ENCODE measurements at regions not wholly inside any gene's neighbourhood (a gene's known extent, or its start where the extent isn't known, plus 50 kb on each side); places are given as distances from the start of the nearest gene placed in this dataset.

- no peak for DNase-seq
- Mint-ChIP-seq H3K36me3 (no peaks in the 10 kb centered on the region), H3K9me3 (peaks cover 0 to 6% (median 0%) of the 10 kb centered on the region in 7 donors), H3K27me3 (ENCODE audit: low read depth in 3 of 3) (peaks cover 0 to 2% (median 0%) of the 10 kb centered on the region in 3 donors), H3K4me1 (no peaks in the 10 kb centered on the region), H3K4me3 (no peak overlapping the region), H3K27ac (no peak overlapping the region)
- no peak overlapping the region for H3K27ac ChIP-seq (ENCODE audit: low read depth in 1 of 2, low read length in 2 of 2)
- H3K36me3 ChIP-seq (replicated peaks in 1 of 2; ENCODE audit: control insufficient read depth in 1 of 2, insufficient read depth in 2 of 2, low read length in 2 of 2): no peaks in the 10 kb centered on the region
- H3K4me1 ChIP-seq (ENCODE audit: control insufficient read depth in 1 of 2, insufficient read depth in 2 of 2, low read length in 2 of 2): no peaks in the 10 kb centered on the region
- WGBS (ENCODE audit: insufficient coverage): no CpG with 5 or more reads among the region's 2 CpGs
- no peaks in the 10 kb centered on the region for H3K27me3 ChIP-seq (ENCODE audit: control insufficient read depth in 2 of 2, insufficient read depth in 2 of 2, low read length in 2 of 2)
- no peak overlapping the region for H2AFZ ChIP-seq (ENCODE audit: insufficient read depth, low read depth, low read length, poor library complexity, severe bottlenecking)
- no peak for TF ChIP-seq CTCF (IDR thresholded peaks at IDR 0.05)
- H3K9me3 ChIP-seq (replicated peaks in 1 of 2; ENCODE audit: control insufficient read depth in 1 of 2, insufficient read depth in 1 of 2, low read length in 2 of 2): no peaks in the 10 kb centered on the region
- H3K9ac ChIP-seq (ENCODE audit: insufficient read depth, low read length, poor library complexity, severe bottlenecking): no peak overlapping the region
- H3K79me2 ChIP-seq (ENCODE audit: insufficient read depth, low read length): no peaks in the 10 kb centered on the region
- no peak overlapping the region for H3K4me3 ChIP-seq (replicated peaks in 1 of 3; ENCODE audit: low read depth in 2 of 3, low read length in 3 of 3)
- intact Hi-C loops (cut with micrococcal nuclease): no loop called here
- H4K20me1 ChIP-seq (ENCODE audit: insufficient read depth, low read length): no peaks in the 10 kb centered on the region
- H3K4me2 ChIP-seq (replicated peaks; ENCODE audit: extremely low read depth, low read length, poor library complexity, severe bottlenecking): no peak overlapping the region
These were observed 367.6 kb upstream of the LCORL start for GRCh38 chr4:18389115-18389514.

GRCh38 chr4:18388039-18388438 is 366.5 kb upstream of the LCORL start:
- no peak overlapping the region for H3K4me3 Mint-ChIP-seq
- WGBS (ENCODE audit: insufficient coverage): no CpG with 5 or more reads among the region's 3 CpGs
- Histone ChIP-seq H3K36me3 (replicated peaks in 1 of 2; ENCODE audit: control insufficient read depth in 1 of 2, insufficient read depth in 2 of 2, low read length in 2 of 2) (no peaks in the 10 kb centered on the region), H2AFZ (ENCODE audit: insufficient read depth, low read depth, low read length, poor library complexity, severe bottlenecking) (no peak overlapping the region), H3K4me3 (replicated peaks in 1 of 3; ENCODE audit: low read depth in 2 of 3, low read length in 3 of 3) (no peak overlapping the region), H4K20me1 (ENCODE audit: insufficient read depth, low read length) (no peaks in the 10 kb centered on the region), H3K9ac (ENCODE audit: insufficient read depth, low read length, poor library complexity, severe bottlenecking) (no peak overlapping the region), H3K27me3 (ENCODE audit: control insufficient read depth in 2 of 2, insufficient read depth in 2 of 2, low read length in 2 of 2) (no peaks in the 10 kb centered on the region), H3K9me3 (replicated peaks in 1 of 2; ENCODE audit: control insufficient read depth in 1 of 2, insufficient read depth in 1 of 2, low read length in 2 of 2) (no peaks in the 10 kb centered on the region), H3K4me2 (replicated peaks; ENCODE audit: extremely low read depth, low read length, poor library complexity, severe bottlenecking) (no peak overlapping the region), H3K4me1 (ENCODE audit: control insufficient read depth in 1 of 2, insufficient read depth in 2 of 2, low read length in 2 of 2) (no peaks in the 10 kb centered on the region), H3K79me2 (ENCODE audit: insufficient read depth, low read length) (no peaks in the 10 kb centered on the region), H3K27ac (ENCODE audit: low read depth in 1 of 2, low read length in 2 of 2) (no peak overlapping the region)
- H3K4me1 Mint-ChIP-seq: no peaks in the 10 kb centered on the region
- no peak for TF ChIP-seq CTCF (IDR thresholded peaks at IDR 0.05)
- no peak for DNase-seq
- intact Hi-C loops (cut with micrococcal nuclease): no loop called here
- no peak overlapping the region for H3K27ac Mint-ChIP-seq
- no peaks in the 10 kb centered on the region for H3K36me3 Mint-ChIP-seq
- peaks cover 0 to 2% (median 0%) of the 10 kb centered on the region in 3 donors for H3K27me3 Mint-ChIP-seq (ENCODE audit: low read depth in 3 of 3)
- H3K9me3 Mint-ChIP-seq: peaks cover 0 to 3% (median 0%) of the 10 kb centered on the region in 7 donors
